MCF 10A (cell line): ENCODE measurements at regions not wholly inside any gene's neighbourhood (a gene's known extent, or its start where the extent isn't known, plus 50 kb on each side); places are given as distances from the start of the nearest gene placed in this dataset.

Experiments used
- BruUV-seq: library from RNA; stranded (reverse); fragments of 400-500 nt; replicated peaks from 2 replicates; lab custom pipeline; 2021; lab: Mats Ljungman, UMichigan
- CTCF ChIA-PET: fragments of 300-600 bp; sonication (Branson Sonifier 250); formaldehyde crosslinking; extraction: SDS; loops from one replicate; lab custom pipeline; 2021; ENCODE audit warnings: antibody characterized with exemption, inconsistent platforms; lab: Yijun Ruan, JAX
- POLR2A ChIA-PET: fragments of 300-600, 350-650 bp; sonication (Branson Sonifier 250); formaldehyde crosslinking; extraction: SDS; loops from one replicate; lab custom pipeline; 2020; ENCODE audit warnings: antibody characterized with exemption, inconsistent platforms; lab: Yijun Ruan, JAX
- DNase-seq: peaks from one replicate; pipeline ENCODE4 v3.0.0-alpha.2; 2018; ENCODE audit not compliant: unreplicated experiment
- H3K27ac Mint-ChIP-seq: one replicate; pipeline ENCODE4 v1.8.0; 2022; ENCODE audit warnings: mild to moderate bottlenecking, low read depth, mixed read lengths; ENCODE audit not compliant: unreplicated experiment
- H3K27me3 Mint-ChIP-seq: one replicate; pipeline ENCODE4 v1.8.0; 2022; ENCODE audit warnings: mixed read lengths; ENCODE audit not compliant: insufficient read depth, unreplicated experiment
- H3K36me3 Mint-ChIP-seq: one replicate; pipeline ENCODE4 v1.8.0; 2022; ENCODE audit warnings: mild to moderate bottlenecking, moderate library complexity, mixed read lengths; ENCODE audit not compliant: insufficient read depth, unreplicated experiment
- H3K4me1 Mint-ChIP-seq: one replicate; pipeline ENCODE4 v1.8.0; 2022; ENCODE audit warnings: mixed read lengths; ENCODE audit not compliant: insufficient read depth, unreplicated experiment
- H3K4me3 Mint-ChIP-seq: one replicate; pipeline ENCODE4 v1.8.0; 2022; ENCODE audit warnings: mild to moderate bottlenecking, moderate library complexity, mixed read lengths; ENCODE audit not compliant: unreplicated experiment
- H3K9me3 Mint-ChIP-seq: one replicate; pipeline ENCODE4 v1.8.0; 2022; ENCODE audit warnings: mixed read lengths; ENCODE audit not compliant: unreplicated experiment
- CTCF ChIP-seq: fragments of 200-600 bp; IDR thresholded peaks from one replicate; pipeline ENCODE4 v1.8.0; 2022; ENCODE audit warnings: antibody characterized with exemption, mild to moderate bottlenecking; ENCODE audit not compliant: unreplicated experiment
- intact Hi-C: fragments of 100-400 bp; cut with micrococcal nuclease; formaldehyde crosslinking; loops from 2 replicates; pipeline ENCODE4 v1.14.1; 2022

- Mint-ChIP-seq H3K4me3 (no peak overlapping the region), H3K27me3 (no peaks in the 10 kb centered on the region), H3K36me3 (no peaks in the 10 kb centered on the region), H3K27ac (no peak overlapping the region), H3K9me3 (no peaks in the 10 kb centered on the region), H3K4me1 (peaks cover 12% of the 10 kb centered on the region)
- intact Hi-C loops, result no loop called here
- no peak for TF ChIP-seq CTCF
- no peak for DNase-seq
- BruUV-seq, result no TSS peak
- ChIA-PET CTCF (interaction anchor here (1.7 kb wide), 1 partner anchor 211 kb away, joined by 18 read pairs; no protein-coding TSS in a partner anchor), POLR2A (no interaction called here)
Measured at GRCh38 chr3:139118835-139119234, 74.1 kb upstream of the PRR23C start.

GRCh38 chr3:139119331-139120025 is 74.8 kb upstream of the PRR23C start:
- Mint-ChIP-seq H3K9me3 (no peaks in the 10 kb centered on the region), H3K27me3 (no peaks in the 10 kb centered on the region), H3K4me3 (no peak overlapping the region), H3K27ac (no peak overlapping the region), H3K36me3 (no peaks in the 10 kb centered on the region), H3K4me1 (peaks cover 12% of the 10 kb centered on the region)
- ChIA-PET POLR2A (no interaction called here), CTCF (interaction anchor here (0.6 to 3.5 kb wide), 4 partner anchors 8 to 210 kb away, joined by 3 to 36 read pairs (median 10); no protein-coding TSS in a partner anchor)
- intact Hi-C loops, result no loop called here
- no peak for DNase-seq
- no TSS peak for BruUV-seq
- TF ChIP-seq CTCF, result no peak

GRCh38 chr3:139120086-139121056 is 75.7 kb upstream of the PRR23C start:
- intact Hi-C loops, result no loop called here
- H3K27me3 Mint-ChIP-seq, result no peaks in the 10 kb centered on the region
- H3K4me3 Mint-ChIP-seq, result no peak overlapping the region
- peak; percentile 48 for DNase-seq
- TF ChIP-seq CTCF, result no peak
- H3K36me3 Mint-ChIP-seq, result no peaks in the 10 kb centered on the region
- BruUV-seq, result no TSS peak
- ChIA-PET CTCF (interaction anchor here (1.7 to 3.5 kb wide), 2 partner anchors 9 to 209 kb away, joined by 18 to 36 read pairs; no protein-coding TSS in a partner anchor), POLR2A (interaction anchor here (0.9 to 1.2 kb wide), 2 partner anchors 189 to 196 kb away, joined by 3 read pairs; no protein-coding TSS in a partner anchor)
- no peaks in the 10 kb centered on the region for H3K9me3 Mint-ChIP-seq
- H3K27ac Mint-ChIP-seq, result no peak overlapping the region
- H3K4me1 Mint-ChIP-seq, result peaks cover 12% of the 10 kb centered on the region
